Subcutaneous abdominal adipose tissue (tissue), 5 donors: ENCODE measurements at regions not wholly inside any gene's neighbourhood (a gene's known extent, or its start where the extent isn't known, plus 50 kb on each side); places are given as distances from the start of the nearest gene placed in this dataset.

Source experiments
- H3K27ac ChIP-seq: one replicate; pipeline ENCODE4 v1.7.0; 2013; ENCODE audit warnings: low read depth, mild to moderate bottlenecking, inconsistent platforms, low read length, moderate library complexity
- H3K27me3 ChIP-seq, 5 donors: one replicate each; pipeline ENCODE4 v1.7.0; 2013; ENCODE audit warnings: low read length in 5 of 5, inconsistent platforms in 1 of 5; ENCODE audit not compliant: control insufficient read depth in 5 of 5, insufficient read depth in 4 of 5
- H3K36me3 ChIP-seq, 5 donors: one replicate each; pipeline ENCODE4 v1.7.0; 2013; ENCODE audit warnings: low read length in 5 of 5; ENCODE audit not compliant: control insufficient read depth in 5 of 5, insufficient read depth in 5 of 5
- H3K4me1 ChIP-seq, 5 donors: one replicate each; pipeline ENCODE4 v1.7.0; 2013; ENCODE audit warnings: low read length in 5 of 5, mild to moderate bottlenecking in 3 of 5, moderate library complexity in 1 of 5; ENCODE audit not compliant: control insufficient read depth in 5 of 5, insufficient read depth in 5 of 5
- H3K4me3 ChIP-seq, 5 donors: one replicate each; pipeline ENCODE4 v1.7.0; 2013; ENCODE audit warnings: low read length in 5 of 5, low read depth in 1 of 5
- H3K9ac ChIP-seq, 5 donors: one replicate each; pipeline ENCODE4 v1.7.0; 2013; ENCODE audit warnings: low read length in 5 of 5, mild to moderate bottlenecking in 4 of 5, moderate library complexity in 3 of 5
- H3K9me3 ChIP-seq, 5 donors: one replicate each; pipeline ENCODE4 v1.7.0; 2013; ENCODE audit warnings: low read length in 5 of 5; ENCODE audit not compliant: control insufficient read depth in 5 of 5
- donor health status: healthy.
- donor health status: healthy.
- donor health status: healthy.
- donor health status: healthy.
- donor health status: healthy.

DNA sequence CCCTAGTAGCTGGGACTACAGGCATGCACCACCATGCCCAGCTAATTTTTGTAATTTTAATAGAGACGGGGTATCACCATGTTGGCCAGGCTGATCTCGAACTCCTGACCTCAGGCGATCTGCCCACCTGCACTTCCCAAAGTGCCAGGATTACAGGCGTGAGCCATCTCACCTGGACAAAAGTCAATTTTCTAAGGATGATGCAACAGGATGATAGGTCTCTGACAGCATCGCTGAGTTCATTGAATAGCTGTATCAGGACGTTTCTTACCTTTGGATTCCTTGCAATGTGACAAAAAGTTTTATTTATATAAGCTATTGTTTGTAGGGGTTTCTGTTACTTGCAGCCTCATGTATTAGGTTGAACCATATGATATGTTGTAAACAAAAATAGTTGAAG, 55.5 kb upstream of the PCED1B start:
- Histone ChIP-seq H3K36me3 (no peaks in the 10 kb centered on the region), H3K4me1 (no peaks in the 10 kb centered on the region), H3K27me3 (peaks cover 0 to 3% (median 0%) of the 10 kb centered on the region in 5 donors), H3K27ac (no peak overlapping the region), H3K4me3 (no peak overlapping the region), H3K9me3 (no peaks in the 10 kb centered on the region), H3K9ac (no peak overlapping the region)

- H3K36me3 ChIP-seq = no peaks in the 10 kb centered on the region
- no peak overlapping the region for H3K9ac ChIP-seq
- H3K27me3 ChIP-seq = peaks cover 0 to 3% (median 0%) of the 10 kb centered on the region in 5 donors
- no peaks in the 10 kb centered on the region for H3K4me1 ChIP-seq
- no peak overlapping the region for H3K4me3 ChIP-seq
- H3K9me3 ChIP-seq = no peaks in the 10 kb centered on the region
- H3K27ac ChIP-seq = no peak overlapping the region
These were observed 55.0 kb upstream of the PCED1B start for GRCh38 chr12:47024463-47024862.

GRCh38 chr12:47025349-47025748, 54.1 kb upstream of the PCED1B start:
- no peaks in the 10 kb centered on the region for H3K9me3 ChIP-seq
- H3K9ac ChIP-seq = no peak overlapping the region
- H3K4me3 ChIP-seq = no peak overlapping the region
- H3K27ac ChIP-seq = no peak overlapping the region
- no peaks in the 10 kb centered on the region for H3K36me3 ChIP-seq
- no peaks in the 10 kb centered on the region for H3K4me1 ChIP-seq
- peaks cover 0 to 3% (median 0%) of the 10 kb centered on the region in 5 donors for H3K27me3 ChIP-seq

- Histone ChIP-seq H3K9ac (no peak overlapping the region), H3K4me3 (no peak overlapping the region), H3K27me3 (peaks cover 0 to 3% (median 0%) of the 10 kb centered on the region in 5 donors), H3K4me1 (no peaks in the 10 kb centered on the region), H3K27ac (no peak overlapping the region), H3K36me3 (no peaks in the 10 kb centered on the region), H3K9me3 (no peaks in the 10 kb centered on the region)
These were observed 53.6 kb upstream of the PCED1B start for GRCh38 chr12:47025798-47026197.

- Histone ChIP-seq H3K4me1 (no peaks in the 10 kb centered on the region), H3K9me3 (no peaks in the 10 kb centered on the region), H3K4me3 (no peak overlapping the region), H3K36me3 (no peaks in the 10 kb centered on the region), H3K27me3 (peaks cover 0 to 3% (median 0%) of the 10 kb centered on the region in 5 donors), H3K27ac (no peak overlapping the region), H3K9ac (no peak overlapping the region)
These were observed 53.1 kb upstream of the PCED1B start for GRCh38 chr12:47026291-47026690.
